Anterior cingulate cortex (tissue), 58 donors: ENCODE measurements at regions not wholly inside any gene's neighbourhood (a gene's known extent, or its start where the extent isn't known, plus 50 kb on each side); places are given as distances from the start of the nearest gene placed in this dataset.
A peak's percentile ranks its signal among the peaks of the same experiment; 100 is the strongest.

Source experiments
- DNase-seq, 58 donors: peaks; one replicate each; lab custom pipeline; 2025; lab: John Stamatoyannopoulos, UW

GRCh38 chr12:91575630-91576029 lies 393.0 kb upstream of the DCN start:
- no peak for DNase-seq

GRCh38 chr12:91574975-91575374 lies 392.4 kb upstream of the DCN start:
- DNase-seq, result no peak

GRCh38 chr12:91574391-91574790 lies 391.8 kb upstream of the DCN start:
- DNase-seq, result no peak

DNA sequence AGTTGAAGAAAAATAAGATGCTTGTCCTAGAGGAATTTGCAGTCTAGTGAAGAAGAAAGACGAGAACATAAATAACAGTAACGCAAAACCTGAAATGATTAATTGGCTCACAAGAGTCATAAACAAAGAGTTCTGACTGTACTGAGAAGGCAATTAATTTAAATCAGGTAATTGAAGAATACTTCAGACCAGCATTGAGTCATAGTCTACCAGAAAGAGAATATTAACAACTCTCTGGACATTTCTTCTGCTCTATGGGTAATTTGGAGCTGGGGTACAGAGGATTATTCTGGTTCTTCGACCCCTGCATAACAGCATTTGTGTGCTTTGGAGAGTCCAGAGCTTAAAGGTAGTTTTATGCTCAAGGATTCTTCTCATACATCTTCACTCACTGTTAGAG lies 390.3 kb upstream of the DCN start:
- DNase-seq, result no peak

- no peak for DNase-seq
These were observed 384.5 kb upstream of the DCN start for GRCh38 chr12:91567100-91567485.

- no peak for DNase-seq
These were observed 383.9 kb upstream of the DCN start for GRCh38 chr12:91566328-91567099.

DNA sequence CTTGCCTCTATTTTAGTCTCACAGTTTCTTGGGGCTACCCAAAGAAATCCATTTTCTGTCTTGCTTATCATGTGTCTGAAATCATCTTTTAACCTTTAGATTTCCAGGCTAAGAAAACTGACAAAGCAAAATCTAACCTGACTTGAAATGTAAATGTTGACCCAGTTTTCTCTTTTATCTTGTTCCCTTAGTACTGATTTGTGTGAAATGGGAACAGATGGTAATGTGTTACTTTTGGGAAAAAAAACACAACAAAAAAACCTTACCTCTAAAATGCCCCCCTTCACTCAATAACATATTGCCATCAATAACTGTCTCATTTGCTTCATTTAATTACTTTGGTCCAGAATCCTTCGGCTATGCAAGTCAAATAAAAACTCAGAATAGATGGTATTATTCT lies 383.2 kb upstream of the DCN start:
- DNase-seq, result no peak

DNA sequence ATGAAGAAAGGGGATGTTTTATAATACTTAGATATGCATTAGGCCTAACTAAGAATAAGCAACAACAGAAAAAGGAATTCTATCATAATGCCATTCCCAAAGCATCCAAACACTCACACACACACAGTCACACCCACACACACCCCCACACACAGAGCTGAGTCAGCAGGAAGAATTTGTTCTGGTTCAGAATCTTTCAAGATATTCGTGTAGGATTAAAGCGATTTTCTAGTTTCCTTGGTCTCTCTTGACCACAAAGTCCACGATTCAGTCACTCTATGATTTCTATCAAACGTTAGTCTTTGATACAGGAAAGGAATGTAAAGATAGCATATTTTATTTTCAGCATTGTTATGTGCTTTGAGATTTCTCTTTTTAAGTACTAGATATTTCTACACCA lies 382.6 kb upstream of the DCN start:
- no peak for DNase-seq

GRCh38 chr12:91563011-91563765 lies 380.6 kb upstream of the DCN start:
- DNase-seq, result no peak

- DNase-seq, result no peak
These were observed 379.9 kb upstream of the DCN start for GRCh38 chr12:91562476-91562875.

DNA sequence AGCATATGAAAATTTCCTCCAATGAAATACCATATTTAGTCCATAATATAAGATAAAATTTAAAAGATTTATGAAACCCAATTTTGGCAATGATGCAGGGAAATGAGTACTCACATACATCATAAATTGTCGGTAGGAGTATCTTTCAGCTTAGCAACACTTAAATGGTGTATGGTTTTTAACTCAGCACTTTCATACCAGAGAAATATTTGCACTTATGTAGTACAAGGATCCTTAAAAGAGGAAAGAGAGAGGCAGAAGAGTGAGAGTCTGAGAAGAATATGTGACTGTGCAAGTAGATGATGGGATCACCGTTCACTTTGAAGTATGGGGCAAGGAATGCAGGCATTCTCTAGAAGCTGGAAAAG lies 379.3 kb upstream of the DCN start:
- no peak for DNase-seq

DNA sequence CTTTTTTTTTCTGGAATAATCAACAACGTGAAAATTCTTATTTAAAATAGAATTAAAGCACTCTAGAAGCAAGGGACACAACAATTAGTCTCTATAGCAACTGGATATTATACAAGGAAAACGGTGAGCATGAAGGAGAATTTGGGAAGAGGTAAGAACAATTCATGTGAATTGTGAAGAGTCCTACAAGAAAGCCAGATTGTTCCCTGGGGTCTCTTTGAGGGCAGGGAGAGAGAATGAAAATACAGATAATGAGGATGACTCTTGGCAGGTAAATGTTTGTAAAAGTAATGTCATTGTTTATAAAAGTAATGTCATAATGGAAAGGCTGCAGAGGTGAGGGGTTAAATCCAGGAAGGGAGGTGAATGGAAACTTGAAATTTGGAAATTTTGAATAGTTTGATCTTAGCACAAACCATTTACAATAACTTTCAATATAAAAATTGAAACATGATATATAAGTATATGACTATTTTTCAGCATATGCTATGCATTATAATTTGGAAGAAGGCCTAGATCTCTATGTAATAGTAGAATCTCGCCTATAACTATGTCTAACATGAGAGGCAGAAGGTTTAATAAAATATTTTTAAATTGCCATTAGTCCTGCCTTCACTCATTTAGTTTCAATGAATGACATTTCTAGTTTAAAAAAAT lies 378.8 kb upstream of the DCN start:
- DNase-seq, result no peak

- DNase-seq, result no peak
These were observed 374.3 kb upstream of the DCN start for GRCh38 chr12:91556909-91557308.

- no peak for DNase-seq
These were observed 373.1 kb upstream of the DCN start for GRCh38 chr12:91555436-91556415.

DNA sequence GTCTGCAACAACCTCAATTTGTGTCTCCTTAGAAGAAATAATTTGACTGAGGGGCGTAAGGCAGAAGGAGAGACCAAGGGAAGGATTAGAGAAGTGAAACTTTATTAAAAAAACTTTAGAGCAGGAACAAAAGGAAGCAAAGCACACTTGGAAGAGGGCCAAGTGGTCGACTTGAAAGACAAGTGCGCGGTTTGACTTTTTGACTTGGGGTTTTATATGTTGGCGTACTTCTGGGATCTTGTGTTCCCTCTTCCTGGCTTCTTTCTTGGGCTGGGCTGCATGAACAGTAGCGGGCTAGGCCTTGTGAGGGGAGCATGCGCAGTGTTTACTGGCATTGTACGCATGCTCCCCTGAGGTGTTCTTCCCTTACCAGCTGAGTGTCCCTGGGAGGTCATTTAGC lies 369.3 kb upstream of the DCN start:
- DNase-seq, result peak in 5 of 58 donors; percentile 2 to 28 (median 5)

DNA sequence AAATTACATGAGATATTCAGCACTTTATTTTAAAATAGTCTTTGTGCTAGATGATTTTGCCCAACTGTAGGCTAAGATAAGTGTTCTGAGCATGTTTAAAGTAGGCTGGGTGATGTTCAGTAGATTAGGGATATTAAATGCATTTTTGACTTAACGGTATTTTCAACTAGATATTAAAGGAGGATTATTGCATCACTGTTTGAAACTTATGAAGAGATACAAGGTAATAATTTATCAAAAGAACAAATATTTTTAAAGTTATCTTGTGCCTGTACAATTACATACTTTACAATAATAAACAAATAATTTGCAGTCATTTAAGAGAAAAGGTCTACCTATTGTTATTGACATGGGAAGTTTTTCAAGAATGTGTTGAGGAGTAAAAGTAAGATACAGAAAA lies 368.6 kb upstream of the DCN start:
- no peak for DNase-seq

DNA sequence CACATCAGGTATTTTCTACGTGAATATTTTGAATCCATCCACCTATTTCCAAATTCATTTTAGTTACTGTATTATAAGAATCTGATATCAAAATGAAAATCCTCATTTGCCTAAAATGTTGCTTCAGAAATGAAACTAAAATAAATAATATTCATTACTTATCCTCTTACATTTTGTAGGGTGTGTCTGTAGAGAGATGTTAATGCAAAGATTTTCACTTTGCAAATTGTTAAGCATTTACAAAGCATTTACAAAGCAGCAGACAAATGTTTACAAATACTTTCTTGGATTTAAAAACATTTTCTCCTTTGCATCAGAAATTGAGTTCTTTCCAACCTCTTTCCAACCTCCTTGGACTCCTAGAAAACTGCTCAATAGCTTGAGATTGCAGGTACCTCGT lies 360.0 kb upstream of the DCN start:
- DNase-seq, result no peak

- no peak for DNase-seq
These were observed 359.4 kb upstream of the DCN start for GRCh38 chr12:91542067-91542466.

DNA sequence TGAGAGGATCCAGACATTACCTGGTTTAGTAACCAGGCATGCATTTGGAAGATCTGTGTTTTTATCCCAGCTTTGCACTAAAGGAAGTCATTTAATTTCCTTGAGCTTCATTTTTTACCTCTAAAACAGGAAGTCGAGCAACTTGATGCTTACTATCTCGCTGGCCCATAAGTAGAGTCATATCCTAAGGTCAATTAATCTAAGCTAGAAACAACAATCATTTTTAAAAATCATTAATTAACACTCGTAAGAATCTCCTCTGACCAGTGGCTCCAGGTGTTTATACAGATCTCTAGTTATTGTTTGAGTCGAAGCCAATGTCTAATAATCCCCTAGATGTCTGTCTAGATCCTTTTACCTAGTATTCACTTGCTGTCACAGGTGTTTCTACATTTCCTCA lies 355.8 kb upstream of the DCN start:
- no peak for DNase-seq

DNA sequence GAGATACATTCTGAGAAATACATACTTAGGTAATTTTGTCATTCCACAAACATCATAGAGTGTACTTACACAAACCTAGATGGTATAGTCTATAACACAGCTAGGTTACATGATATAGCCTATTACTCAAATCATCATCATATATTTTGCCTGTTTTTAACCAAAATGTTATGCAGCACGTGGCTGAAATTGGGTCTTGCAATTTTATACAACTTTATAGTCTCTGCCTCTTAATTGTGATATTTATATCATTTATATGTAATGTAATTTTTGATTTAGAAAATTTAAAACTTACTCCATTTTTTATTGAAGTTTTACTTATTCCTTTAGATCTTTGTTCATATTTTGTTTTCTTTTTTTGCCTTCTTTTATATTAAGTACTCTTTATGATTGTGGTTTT lies 350.7 kb upstream of the DCN start:
- DNase-seq, result no peak

DNA sequence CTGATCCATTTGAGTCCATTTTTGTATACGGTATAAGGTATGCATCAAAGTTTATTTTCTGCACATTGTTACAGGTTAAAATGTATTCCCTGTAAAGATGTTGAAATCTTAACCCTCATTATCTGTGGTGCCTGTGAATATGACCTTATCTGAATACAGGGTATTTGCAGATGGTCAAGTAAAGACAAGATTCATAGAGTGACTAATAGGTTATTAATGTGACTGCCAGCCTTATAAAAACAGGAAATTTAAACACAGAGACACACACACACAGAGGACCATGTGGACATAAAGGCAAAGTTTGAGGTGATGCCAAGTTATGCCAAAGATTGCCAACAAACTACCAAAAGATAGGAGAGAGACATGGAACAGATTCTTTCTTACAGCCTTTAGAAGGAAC lies 347.2 kb upstream of the DCN start:
- DNase-seq, result no peak
